A673 (cell line): ENCODE measurements at regions not wholly inside any gene's neighbourhood (a gene's known extent, or its start where the extent isn't known, plus 50 kb on each side); places are given as distances from the start of the nearest gene placed in this dataset.

ENCODE experiments used
- BruUV-seq: library from RNA; stranded (reverse); fragments of 400-500 nt; replicated peaks from 2 replicates; lab custom pipeline; 2021; lab: Mats Ljungman, UMichigan
- CTCF ChIA-PET: fragments of 300-600 bp; sonication (Branson Sonifier 250); formaldehyde crosslinking; loops from one replicate; lab custom pipeline; 2022; ENCODE audit warnings: antibody characterized with exemption; lab: Charles Lee
- POLR2A ChIA-PET: fragments of 300-600 bp; sonication (Branson Sonifier 250); formaldehyde crosslinking; loops from one replicate; lab custom pipeline; 2022; ENCODE audit warnings: antibody characterized with exemption; ENCODE audit not compliant: low non-redundant PET; lab: Charles Lee
- DNase-seq: peaks from one replicate; pipeline ENCODE4 v3.0.0-alpha.2; 2015; ENCODE audit warnings: low spot score
- H3K27ac ChIP-seq: fragments of 200-600 bp; sonication (generic); 2 replicates; pipeline ENCODE4 v1.5.1; 2016; ENCODE audit warnings: mixed run types, low read depth, mild to moderate bottlenecking, mixed read lengths, antibody characterized with exemption, low read length; ENCODE audit not compliant: poor library complexity, severe bottlenecking
- H3K27me3 ChIP-seq: fragments of 200-600 bp; sonication (generic); replicated peaks from 2 replicates; pipeline ENCODE4 v1.6.1; 2017; ENCODE audit warnings: mixed run types, low read depth, mild to moderate bottlenecking, mixed read lengths, antibody characterized with exemption, low read length; ENCODE audit not compliant: insufficient read depth, poor library complexity
- H3K36me3 ChIP-seq: fragments of 200-600 bp; sonication (generic); 2 replicates; pipeline ENCODE4 v1.6.1; 2016; ENCODE audit warnings: mixed run types, mild to moderate bottlenecking, mixed read lengths, antibody characterized with exemption, low read length; ENCODE audit not compliant: insufficient read depth, poor library complexity, severe bottlenecking
- H3K4me1 ChIP-seq: fragments of 200-600 bp; sonication (generic); 2 replicates; pipeline ENCODE4 v1.6.1; 2017; ENCODE audit warnings: mixed run types, mild to moderate bottlenecking, mixed read lengths, antibody characterized with exemption, low read length; ENCODE audit not compliant: insufficient read depth, poor library complexity, severe bottlenecking
- H3K4me3 ChIP-seq: fragments of 200-600 bp; sonication (generic); 2 replicates; pipeline ENCODE4 v1.5.1; 2016; ENCODE audit warnings: low read depth, mixed run types, mild to moderate bottlenecking, mixed read lengths, low read length; ENCODE audit not compliant: poor library complexity, severe bottlenecking
- H3K9me3 ChIP-seq: fragments of 200-600 bp; sonication (generic); 2 replicates; pipeline ENCODE4 v1.6.1; 2016; ENCODE audit warnings: mixed run types, low read depth, mild to moderate bottlenecking, mixed read lengths, antibody characterized with exemption, low read length; ENCODE audit not compliant: poor library complexity, severe bottlenecking
- EZH2 ChIP-seq: fragments of 200-600 bp; sonication (generic); IDR thresholded peaks from 2 replicates; pipeline ENCODE4 v1.6.1; 2017; ENCODE audit warnings: borderline replicate concordance, low read depth, mild to moderate bottlenecking, mixed read lengths, antibody characterized with exemption, low read length; ENCODE audit not compliant: poor library complexity, severe bottlenecking
- intact Hi-C: fragments of 100-400 bp; cut with micrococcal nuclease; formaldehyde crosslinking; loops from one replicate; pipeline ENCODE4 v1.10.0; 2022; ENCODE audit not compliant: unreplicated experiment
- TF ChIP-seq, protein P1 (sequence below): fragments of 300-800, 200-600 bp; sonication (generic); conservative IDR thresholded peaks from 2 replicates; pipeline ENCODE4 v1.5.1; 2017; ENCODE audit warnings: low read depth, mild to moderate bottlenecking, antibody characterized with exemption, low read length, moderate library complexity, mixed read lengths

DNA sequence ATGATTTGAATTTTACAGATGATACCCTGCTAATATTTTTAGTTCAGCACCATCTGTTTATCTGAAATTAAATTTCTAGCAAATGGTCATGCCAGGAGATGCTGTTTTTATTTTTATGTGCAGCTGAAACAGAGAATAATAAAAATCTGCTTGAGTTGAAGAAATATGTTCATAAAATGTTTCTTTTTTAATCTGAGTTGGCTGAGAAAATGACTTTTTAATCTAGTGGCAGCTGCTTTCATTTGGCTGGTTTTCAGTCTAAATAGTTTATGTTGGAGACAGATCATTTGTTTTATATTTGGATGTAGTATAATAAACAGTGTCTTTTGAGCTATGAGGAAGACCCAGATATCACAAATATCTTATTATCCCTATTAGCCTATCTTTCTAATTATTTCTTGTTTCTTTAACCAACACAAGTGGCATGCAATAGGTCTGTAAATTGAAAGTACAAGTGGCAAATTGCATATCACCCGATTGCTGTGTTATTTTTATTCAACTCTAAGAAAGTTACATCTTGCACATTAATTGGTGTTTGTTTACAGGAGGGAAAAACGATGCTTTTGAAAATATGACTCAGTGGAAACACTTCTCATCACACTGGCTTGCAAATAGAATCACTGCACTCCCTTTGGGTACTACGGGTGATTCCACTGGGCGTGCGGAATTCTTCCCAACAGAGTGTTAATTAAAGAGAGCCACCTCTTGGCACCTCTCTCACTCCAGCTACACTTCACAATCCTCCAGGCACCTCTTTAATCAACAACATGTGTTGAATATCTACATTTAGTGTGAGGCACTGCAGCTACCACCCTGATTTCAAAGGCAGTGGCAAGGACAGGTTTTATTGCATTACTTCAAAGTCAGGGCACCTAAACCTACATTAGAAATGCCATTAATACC, 51.7 kb upstream of the AP1S2 start:
- no peak for DNase-seq
- ChIA-PET CTCF (no interaction called here), POLR2A (no interaction called here)
- H3K36me3 ChIP-seq: no peaks in the 10 kb centered on the region
- intact Hi-C loops: no loop called here
- no TSS peak for BruUV-seq
- H3K4me3 ChIP-seq: no peak overlapping the region
- no peak overlapping the region for H3K27ac ChIP-seq
- TF ChIP-seq EZH2: no peak
- TF ChIP-seq, protein P1, sequence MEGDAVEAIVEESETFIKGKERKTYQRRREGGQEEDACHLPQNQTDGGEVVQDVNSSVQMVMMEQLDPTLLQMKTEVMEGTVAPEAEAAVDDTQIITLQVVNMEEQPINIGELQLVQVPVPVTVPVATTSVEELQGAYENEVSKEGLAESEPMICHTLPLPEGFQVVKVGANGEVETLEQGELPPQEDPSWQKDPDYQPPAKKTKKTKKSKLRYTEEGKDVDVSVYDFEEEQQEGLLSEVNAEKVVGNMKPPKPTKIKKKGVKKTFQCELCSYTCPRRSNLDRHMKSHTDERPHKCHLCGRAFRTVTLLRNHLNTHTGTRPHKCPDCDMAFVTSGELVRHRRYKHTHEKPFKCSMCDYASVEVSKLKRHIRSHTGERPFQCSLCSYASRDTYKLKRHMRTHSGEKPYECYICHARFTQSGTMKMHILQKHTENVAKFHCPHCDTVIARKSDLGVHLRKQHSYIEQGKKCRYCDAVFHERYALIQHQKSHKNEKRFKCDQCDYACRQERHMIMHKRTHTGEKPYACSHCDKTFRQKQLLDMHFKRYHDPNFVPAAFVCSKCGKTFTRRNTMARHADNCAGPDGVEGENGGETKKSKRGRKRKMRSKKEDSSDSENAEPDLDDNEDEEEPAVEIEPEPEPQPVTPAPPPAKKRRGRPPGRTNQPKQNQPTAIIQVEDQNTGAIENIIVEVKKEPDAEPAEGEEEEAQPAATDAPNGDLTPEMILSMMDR: no peak
- peaks cover 4% of the 10 kb centered on the region for H3K4me1 ChIP-seq
- no peaks in the 10 kb centered on the region for H3K9me3 ChIP-seq
- H3K27me3 ChIP-seq: peaks cover 5% of the 10 kb centered on the region
